Astrocyte (in vitro differentiated cells and primary cell): ENCODE measurements at regions not wholly inside any gene's neighbourhood (a gene's known extent, or its start where the extent isn't known, plus 50 kb on each side); places are given as distances from the start of the nearest gene placed in this dataset.

Source experiments
- DNase-seq: peaks from one replicate; pipeline ENCODE4 v3.0.0-alpha.2; 2010; ENCODE audit warnings: low read depth
- FAIRE-seq: peaks from 2 replicates; lab custom pipeline; 2011; peaks lifted over from hg19 to GRCh38; lab: Jason Lieb, UNC
- H2AFZ ChIP-seq: 2 replicates; pipeline ENCODE4 v1.6.0; 2012; ENCODE audit warnings: low read depth, low read length, inconsistent platforms
- H3K27ac ChIP-seq: 2 replicates; pipeline ENCODE4 v1.5.1; 2011; ENCODE audit warnings: low read depth, low read length, inconsistent platforms
- H3K27me3 ChIP-seq: 2 replicates; pipeline ENCODE4 v1.6.0; 2011; ENCODE audit warnings: low read length, inconsistent platforms; ENCODE audit not compliant: insufficient read depth
- H3K36me3 ChIP-seq: 2 replicates; pipeline ENCODE4 v1.5.1; 2011; ENCODE audit warnings: low read length, inconsistent platforms; ENCODE audit not compliant: insufficient read depth
- H3K4me1 ChIP-seq: 2 replicates; pipeline ENCODE4 v1.5.1; 2011; ENCODE audit warnings: low read length, inconsistent platforms; ENCODE audit not compliant: insufficient read depth
- H3K4me2 ChIP-seq: 2 replicates; pipeline ENCODE4 v1.6.0; 2012; ENCODE audit warnings: low read length, inconsistent platforms
- H3K4me3 ChIP-seq: 2 replicates; pipeline ENCODE4 v1.5.1; 2011; ENCODE audit warnings: low read depth, mild to moderate bottlenecking, low read length, inconsistent platforms; ENCODE audit not compliant: insufficient read depth
- H3K79me2 ChIP-seq: 2 replicates; pipeline ENCODE4 v1.6.0; 2012; ENCODE audit warnings: mild to moderate bottlenecking, low read length, inconsistent platforms; ENCODE audit not compliant: insufficient read depth
- H3K9ac ChIP-seq: 2 replicates; pipeline ENCODE4 v1.6.0; 2012; ENCODE audit warnings: mild to moderate bottlenecking, low read length, inconsistent platforms
- H3K9me3 ChIP-seq: 2 replicates; pipeline ENCODE4 v1.5.1; 2012; ENCODE audit warnings: low read depth, mild to moderate bottlenecking, low read length, inconsistent platforms; ENCODE audit not compliant: insufficient read depth
- H4K20me1 ChIP-seq: 2 replicates; pipeline ENCODE4 v1.6.0; 2012; ENCODE audit warnings: low read length, inconsistent platforms; ENCODE audit not compliant: insufficient read depth
- H3K27ac Mint-ChIP-seq: one replicate; pipeline ENCODE4 v1.8.0; 2021; ENCODE audit warnings: mild to moderate bottlenecking, mixed read lengths; ENCODE audit not compliant: unreplicated experiment
- H3K27me3 Mint-ChIP-seq: one replicate; pipeline ENCODE4 v1.8.0; 2021; ENCODE audit warnings: low read depth, mixed read lengths; ENCODE audit not compliant: unreplicated experiment
- H3K36me3 Mint-ChIP-seq: one replicate; pipeline ENCODE4 v1.8.0; 2021; ENCODE audit warnings: low read depth, mixed read lengths; ENCODE audit not compliant: unreplicated experiment
- H3K4me1 Mint-ChIP-seq: one replicate; pipeline ENCODE4 v1.8.0; 2021; ENCODE audit warnings: low read depth, mixed read lengths; ENCODE audit not compliant: unreplicated experiment
- H3K4me3 Mint-ChIP-seq: one replicate; pipeline ENCODE4 v1.8.0; 2021; ENCODE audit warnings: mild to moderate bottlenecking, moderate library complexity, mixed read lengths; ENCODE audit not compliant: unreplicated experiment
- H3K9me3 Mint-ChIP-seq: one replicate; pipeline ENCODE4 v1.8.0; 2021; ENCODE audit warnings: mild to moderate bottlenecking, mixed read lengths; ENCODE audit not compliant: unreplicated experiment
- CTCF ChIP-seq: IDR thresholded peaks from 2 replicates; pipeline ENCODE4 v1.5.1; 2011; ENCODE audit warnings: low read depth, mild to moderate bottlenecking, inconsistent platforms, low read length, moderate library complexity; ENCODE audit not compliant: insufficient read depth
- EZH2 ChIP-seq: IDR thresholded peaks from 2 replicates; pipeline ENCODE4 v1.6.1; 2012; ENCODE audit warnings: mild to moderate bottlenecking, low read length, inconsistent platforms; ENCODE audit not compliant: insufficient read depth

GRCh38 chr15:37789397-37789786 lies 145.0 kb upstream of the TMCO5A start:
- FAIRE-seq (no peak), DNase-seq (no peak)
- no peaks in the 10 kb centered on the region for H4K20me1 ChIP-seq
- H3K4me1 ChIP-seq, result peaks cover 22% of the 10 kb centered on the region
- H3K79me2 ChIP-seq, result no peaks in the 10 kb centered on the region
- TF ChIP-seq CTCF (no peak), EZH2 (no peak)
- H3K4me2 ChIP-seq, result peak overlapping the region; percentile 49
- Mint-ChIP-seq H3K27me3 (no peaks in the 10 kb centered on the region), H3K4me3 (no peak overlapping the region), H3K27ac (peak overlapping the region; percentile 38), H3K36me3 (no peaks in the 10 kb centered on the region), H3K4me1 (peaks cover 32% of the 10 kb centered on the region), H3K9me3 (no peaks in the 10 kb centered on the region)
- no peak overlapping the region for H2AFZ ChIP-seq
- no peak overlapping the region for H3K9ac ChIP-seq
- H3K9me3 ChIP-seq, result no peaks in the 10 kb centered on the region
- no peaks in the 10 kb centered on the region for H3K36me3 ChIP-seq
- no peak overlapping the region for H3K4me3 ChIP-seq
- no peaks in the 10 kb centered on the region for H3K27me3 ChIP-seq
- H3K27ac ChIP-seq, result peak overlapping the region; percentile 59

- FAIRE-seq (peak; percentile 92), DNase-seq (peak; percentile 86)
- Histone ChIP-seq H3K4me2 (peak overlapping the region; percentile 49), H2AFZ (no peak overlapping the region), H3K36me3 (no peaks in the 10 kb centered on the region), H4K20me1 (no peaks in the 10 kb centered on the region), H3K79me2 (no peaks in the 10 kb centered on the region), H3K27me3 (no peaks in the 10 kb centered on the region), H3K9ac (no peak overlapping the region), H3K27ac (peak overlapping the region; percentile 59), H3K4me1 (peaks cover 22% of the 10 kb centered on the region), H3K4me3 (no peak overlapping the region), H3K9me3 (no peaks in the 10 kb centered on the region)
- H3K9me3 Mint-ChIP-seq, result no peaks in the 10 kb centered on the region
- H3K4me1 Mint-ChIP-seq, result peaks cover 32% of the 10 kb centered on the region
- no peak for TF ChIP-seq CTCF
- TF ChIP-seq EZH2, result no peak
- H3K27ac Mint-ChIP-seq, result no peak overlapping the region
- no peaks in the 10 kb centered on the region for H3K36me3 Mint-ChIP-seq
- H3K27me3 Mint-ChIP-seq, result no peaks in the 10 kb centered on the region
- H3K4me3 Mint-ChIP-seq, result no peak overlapping the region
Measured at GRCh38 chr15:37789881-37790280, 144.6 kb upstream of the TMCO5A start.

GRCh38 chr15:37791693-37792092 lies 142.7 kb upstream of the TMCO5A start:
- Histone ChIP-seq H3K4me2 (peak overlapping the region; percentile 78), H4K20me1 (no peaks in the 10 kb centered on the region), H3K4me3 (no peak overlapping the region), H3K9me3 (no peaks in the 10 kb centered on the region), H3K4me1 (peaks cover 22% of the 10 kb centered on the region), H3K27me3 (no peaks in the 10 kb centered on the region), H3K79me2 (no peaks in the 10 kb centered on the region), H2AFZ (no peak overlapping the region), H3K9ac (peak overlapping the region; percentile 3), H3K27ac (peak overlapping the region; percentile 66), H3K36me3 (no peaks in the 10 kb centered on the region)
- Mint-ChIP-seq H3K9me3 (no peaks in the 10 kb centered on the region), H3K36me3 (no peaks in the 10 kb centered on the region), H3K4me1 (peaks cover 35% of the 10 kb centered on the region), H3K27ac (peak overlapping the region; percentile 63), H3K27me3 (no peaks in the 10 kb centered on the region), H3K4me3 (no peak overlapping the region)
- DNase-seq (no peak), FAIRE-seq (no peak)
- TF ChIP-seq EZH2 (no peak), CTCF (no peak)
